H9 (cell line): ENCODE measurements at regions not wholly inside any gene's neighbourhood (a gene's known extent, or its start where the extent isn't known, plus 50 kb on each side); places are given as distances from the start of the nearest gene placed in this dataset.

Experiments
- DNase-seq: peaks from one replicate; pipeline ENCODE4 v3.0.0-alpha.2; 2017
- H2AFZ ChIP-seq: one replicate; pipeline ENCODE4 v1.6.1; 2013; ENCODE audit warnings: mild to moderate bottlenecking, low read length, control low read depth, moderate library complexity
- H2AK5ac ChIP-seq: 2 replicates; pipeline ENCODE4 v1.6.1; 2013; ENCODE audit warnings: low read length, control low read depth, mixed read lengths; ENCODE audit not compliant: insufficient read length
- H2BK120ac ChIP-seq: one replicate; pipeline ENCODE4 v1.6.1; 2013; ENCODE audit warnings: low read depth, mild to moderate bottlenecking, low read length, control low read depth, inconsistent platforms; ENCODE audit not compliant: poor library complexity, severe bottlenecking
- H2BK12ac ChIP-seq: 2 replicates; pipeline ENCODE4 v1.6.1; 2013; ENCODE audit warnings: low read length, control low read depth, mixed read lengths, low read depth; ENCODE audit not compliant: insufficient read length
- H2BK15ac ChIP-seq: 2 replicates; pipeline ENCODE4 v1.6.1; 2013; ENCODE audit warnings: low read depth, low read length, control low read depth
- H2BK20ac ChIP-seq: one replicate; pipeline ENCODE4 v1.6.1; 2013; ENCODE audit warnings: low read depth, mild to moderate bottlenecking, low read length, control low read depth, inconsistent platforms; ENCODE audit not compliant: poor library complexity, severe bottlenecking
- H2BK5ac ChIP-seq: 2 replicates; pipeline ENCODE4 v1.6.1; 2013; ENCODE audit warnings: low read length, control low read depth, mixed read lengths; ENCODE audit not compliant: insufficient read length
- H3K14ac ChIP-seq: 2 replicates; pipeline ENCODE4 v1.6.1; 2013; ENCODE audit warnings: low read length, control low read depth; ENCODE audit not compliant: insufficient read depth
- H3K18ac ChIP-seq: 2 replicates; pipeline ENCODE4 v1.6.1; 2013; ENCODE audit warnings: low read depth, mild to moderate bottlenecking, mixed read lengths, low read length, control low read depth; ENCODE audit not compliant: insufficient read length
- H3K23ac ChIP-seq: 2 replicates; pipeline ENCODE4 v1.6.1; 2013; ENCODE audit warnings: low read length, control low read depth, mixed read lengths, low read depth; ENCODE audit not compliant: insufficient read length
- H3K23me2 ChIP-seq: 2 replicates; pipeline ENCODE4 v1.6.1; 2013; ENCODE audit warnings: low read depth, mild to moderate bottlenecking, mixed read lengths, low read length, control low read depth; ENCODE audit not compliant: insufficient read length, poor library complexity, severe bottlenecking
- H3K27ac ChIP-seq: 2 replicates; pipeline ENCODE4 v1.5.1; 2013; ENCODE audit warnings: low read length, control low read depth, mixed read lengths, low read depth; ENCODE audit not compliant: insufficient read length
- H3K27me3 ChIP-seq: 2 replicates; pipeline ENCODE4 v1.6.1; 2013; ENCODE audit warnings: low read length, control low read depth, inconsistent platforms; ENCODE audit not compliant: insufficient read depth
- H3K4ac ChIP-seq: 2 replicates; pipeline ENCODE4 v1.6.1; 2013; ENCODE audit warnings: low read depth, mild to moderate bottlenecking, control low read depth, inconsistent platforms, low read length, moderate library complexity
- H3K4me1 ChIP-seq: 2 replicates; pipeline ENCODE4 v1.6.1; 2013; ENCODE audit warnings: low read length, control low read depth, inconsistent platforms; ENCODE audit not compliant: insufficient read depth
- H3K4me2 ChIP-seq: 2 replicates; pipeline ENCODE4 v1.6.1; 2013; ENCODE audit warnings: low read length, control low read depth, mixed read lengths; ENCODE audit not compliant: insufficient read length, insufficient read depth
- H3K56ac ChIP-seq: 2 replicates; pipeline ENCODE4 v1.6.1; 2013; ENCODE audit warnings: low read depth, mild to moderate bottlenecking, mixed read lengths, low read length, control low read depth; ENCODE audit not compliant: insufficient read length
- H3K79me1 ChIP-seq: 2 replicates; pipeline ENCODE4 v1.6.1; 2013; ENCODE audit warnings: low read depth, mild to moderate bottlenecking, moderate library complexity, low read length, control low read depth, inconsistent platforms; ENCODE audit not compliant: insufficient read depth, poor library complexity, severe bottlenecking
- H3K79me2 ChIP-seq: 2 replicates; pipeline ENCODE4 v1.6.1; 2013; ENCODE audit warnings: low read length, control low read depth, inconsistent platforms; ENCODE audit not compliant: insufficient read depth
- H3K9ac ChIP-seq: 2 replicates; pipeline ENCODE4 v1.6.1; 2013; ENCODE audit warnings: low read length, control low read depth, mixed read lengths; ENCODE audit not compliant: insufficient read length; ENCODE audit errors: extremely low read depth
- H3K9me3 ChIP-seq: one replicate; pipeline ENCODE4 v1.6.1; 2013; ENCODE audit warnings: low read depth, low read length, inconsistent platforms; ENCODE audit not compliant: control insufficient read depth
- H3T11ph ChIP-seq: one replicate; pipeline ENCODE4 v1.6.1; 2013; ENCODE audit warnings: mild to moderate bottlenecking, low read length, control low read depth, inconsistent platforms
- H4K20me1 ChIP-seq: one replicate; pipeline ENCODE4 v1.6.1; 2013; ENCODE audit not compliant: control insufficient read depth, insufficient read length, insufficient read depth
- H4K5ac ChIP-seq: 2 replicates; pipeline ENCODE4 v1.6.1; 2013; ENCODE audit warnings: low read depth, mild to moderate bottlenecking, mixed read lengths, low read length, control low read depth; ENCODE audit not compliant: insufficient read length
- H4K8ac ChIP-seq: replicated peaks from 2 replicates; pipeline ENCODE4 v1.6.1; 2013; ENCODE audit warnings: low read length, control low read depth, mixed read lengths, low read depth; ENCODE audit not compliant: insufficient read length
- H4K91ac ChIP-seq: 2 replicates; pipeline ENCODE4 v1.6.1; 2013; ENCODE audit warnings: low read depth, mild to moderate bottlenecking, moderate library complexity, mixed read lengths, low read length, control low read depth; ENCODE audit not compliant: insufficient read length
- H3K27ac Mint-ChIP-seq, 3 experiments: 2 replicates in 2 of 3; 3 replicates in 1 of 3; pipeline ENCODE4 v1.8.0; 2020 to 2021; ENCODE audit warnings: mixed read lengths in 3 of 3, mild to moderate bottlenecking in 1 of 3, moderate library complexity in 1 of 3
- H3K27me3 Mint-ChIP-seq: 2 replicates; pipeline ENCODE4 v1.8.0; 2021; ENCODE audit warnings: low read depth, mild to moderate bottlenecking, moderate library complexity, mixed read lengths
- H3K36me3 Mint-ChIP-seq, 3 experiments: 2 replicates in 2 of 3; 3 replicates in 1 of 3; pipeline ENCODE4 v1.8.0; 2020 to 2021; ENCODE audit warnings: low read depth in 3 of 3, mixed read lengths in 3 of 3; ENCODE audit not compliant: insufficient read depth in 1 of 3
- H3K4me1 Mint-ChIP-seq, 2 experiments: 2 replicates each; pipeline ENCODE4 v1.8.0; 2020; ENCODE audit warnings: mixed read lengths in 2 of 2
- H3K4me3 Mint-ChIP-seq, 2 experiments: 2 replicates in 1 of 2; 3 replicates in 1 of 2; pipeline ENCODE4 v1.8.0; 2020 to 2021; ENCODE audit warnings: mild to moderate bottlenecking in 2 of 2, mixed read lengths in 2 of 2, moderate library complexity in 1 of 2
- H3K9me3 Mint-ChIP-seq, 2 experiments: 2 replicates in 1 of 2; 3 replicates in 1 of 2; pipeline ENCODE4 v1.8.0; 2020; ENCODE audit warnings: mild to moderate bottlenecking in 2 of 2, mixed read lengths in 2 of 2, moderate library complexity in 1 of 2
- CTCF ChIP-seq: fragments of 200-600 bp; sonication (generic); conservative IDR thresholded peaks from 3 replicates; pipeline ENCODE4 v1.8.0; 2021; ENCODE audit warnings: antibody characterized with exemption, mild to moderate bottlenecking
- WGBS: extraction: QIAGEN DNeasy Blood & Tissue Kit; methylation state at CpG from one replicate; pipeline ENCODE4 v1.1.7; 2013; ENCODE audit warnings: missing lambda C conversion rate, low lambda C conversion rate, mixed read lengths; ENCODE audit not compliant: insufficient read length; ENCODE audit errors: extremely low coverage; 5-methylcytosine and 5-hydroxymethylcytosine counted together

- no peaks in the 10 kb centered on the region for H3K79me2 ChIP-seq
- H4K8ac ChIP-seq, result no peak overlapping the region
- no peak overlapping the region for H4K5ac ChIP-seq
- no peaks in the 10 kb centered on the region for H3K79me1 ChIP-seq
- no peak overlapping the region for H3K18ac ChIP-seq
- no peaks in the 10 kb centered on the region for H4K20me1 ChIP-seq
- H2BK5ac ChIP-seq, result no peak overlapping the region
- H3K27me3 ChIP-seq, result no peaks in the 10 kb centered on the region
- H2BK15ac ChIP-seq, result no peak overlapping the region
- no peak overlapping the region for H3K4ac ChIP-seq
- no peak overlapping the region for H2AK5ac ChIP-seq
- H3K4me1 ChIP-seq, result no peaks in the 10 kb centered on the region
- no peak overlapping the region for H3K23ac ChIP-seq
- no peaks in the 10 kb centered on the region for H3K9me3 ChIP-seq
- no peak overlapping the region for H3K14ac ChIP-seq
- no peak overlapping the region for H3K9ac ChIP-seq
- no peak overlapping the region for H3K27ac Mint-ChIP-seq
- DNase-seq, result no peak
- no CpG with 5 or more reads among the region's 3 CpGs for WGBS
- no peak overlapping the region for H2BK120ac ChIP-seq
- no peak overlapping the region for H3K27ac ChIP-seq
- no peak overlapping the region for H2BK20ac ChIP-seq
- no peak overlapping the region for H3K56ac ChIP-seq
- no peak overlapping the region for H3K4me2 ChIP-seq
- H3K23me2 ChIP-seq, result no peaks in the 10 kb centered on the region
- H4K91ac ChIP-seq, result no peak overlapping the region
- peaks cover 0 to 3% of the 10 kb centered on the region in 2 experiments; a peak in 1 of 4 replicates for H3K4me1 Mint-ChIP-seq
- no peak overlapping the region for H2AFZ ChIP-seq
- no peak overlapping the region for H3T11ph ChIP-seq
- no peak overlapping the region for H2BK12ac ChIP-seq
- no peaks in the 10 kb centered on the region for H3K27me3 Mint-ChIP-seq
- no peak overlapping the region for H3K4me3 Mint-ChIP-seq
- no peak for TF ChIP-seq CTCF
- H3K9me3 Mint-ChIP-seq, result peaks cover 4 to 11% of the 10 kb centered on the region in 2 experiments; a peak in 4 of 5 replicates
- H3K36me3 Mint-ChIP-seq, result no peaks in the 10 kb centered on the region
Measured at GRCh38 chr15:95108673-95109072, 877.3 kb downstream of the MCTP2 start.
